ENCODE measurements at regions not wholly inside any gene's neighbourhood (a gene's known extent, or its start where the extent isn't known, plus 50 kb on each side); places are given as distances from the start of the nearest gene placed in this dataset.

DNA sequence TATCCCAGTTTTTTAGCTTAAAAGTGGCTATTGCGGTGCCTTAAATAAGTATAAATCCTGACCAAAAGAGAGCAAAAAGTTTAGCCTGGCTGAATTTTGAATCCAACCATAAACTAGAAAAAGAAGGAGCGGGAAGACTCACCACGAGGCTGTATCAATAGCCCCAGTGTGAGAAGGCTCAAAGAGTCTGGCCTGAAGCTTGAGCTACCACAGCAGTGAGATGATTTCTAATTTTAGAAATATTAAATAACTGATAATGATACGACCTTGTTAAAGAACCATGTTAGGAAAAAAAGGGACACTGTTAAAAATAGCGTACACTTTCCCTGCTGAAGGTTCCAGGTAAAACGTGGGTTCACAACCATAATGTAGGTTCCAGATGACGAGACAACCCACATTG lies 134.1 kb upstream of the ZNF462 start:
- no peaks in the 10 kb centered on the region for H3K27me3 ChIP-seq (ENCODE audit: insufficient read depth, insufficient read length)
- H3K9ac ChIP-seq (ENCODE audit: insufficient read length, low read depth), result no peak overlapping the region
- TF ChIP-seq ZNF274 (IDR thresholded peaks at IDR 0.05; ENCODE audit: low read depth, low read length), result no peak
- no peak for TF ChIP-seq YY1 (IDR thresholded peaks at IDR 0.05; ENCODE audit: insufficient read depth, insufficient read length)
- no peak for TF ChIP-seq SUZ12 (IDR thresholded peaks at IDR 0.05; ENCODE audit: extremely low read depth, insufficient read depth, insufficient read length)
- DNase-seq (ENCODE audit: low read depth, low spot score), result no peak
- H3K36me3 ChIP-seq (ENCODE audit: insufficient read depth, insufficient read length, low read length), result no peaks in the 10 kb centered on the region
- no peaks in the 10 kb centered on the region for H3K9me3 ChIP-seq (ENCODE audit: insufficient read depth, low read length)
- H3K4me1 ChIP-seq (ENCODE audit: insufficient read depth, insufficient read length), result no peaks in the 10 kb centered on the region
- H3K4me3 ChIP-seq (ENCODE audit: insufficient read length, low read depth), result no peak overlapping the region

DNA sequence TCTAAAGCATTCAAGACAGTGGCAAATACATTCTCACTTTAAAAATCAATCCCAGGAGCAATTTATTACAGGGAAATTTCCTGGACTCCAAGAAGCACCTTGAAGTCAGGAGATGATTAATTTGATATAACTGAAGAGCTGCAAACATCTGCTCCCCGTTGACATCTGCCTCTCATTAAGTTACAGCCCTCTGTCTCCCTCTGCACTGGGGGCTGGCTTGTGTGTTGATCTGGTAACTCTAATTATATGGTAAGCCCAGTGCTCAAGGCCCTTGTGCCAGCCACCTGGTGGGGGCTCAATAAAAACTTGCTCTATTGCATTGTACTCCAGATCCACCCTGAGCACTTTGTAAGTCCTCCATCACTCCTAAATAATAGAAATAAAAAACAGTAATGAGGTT lies 131.1 kb upstream of the ZNF462 start:
- Histone ChIP-seq H3K4me3 (ENCODE audit: insufficient read length, low read depth) (no peak overlapping the region), H3K36me3 (ENCODE audit: insufficient read depth, insufficient read length, low read length) (no peaks in the 10 kb centered on the region), H3K27me3 (ENCODE audit: insufficient read depth, insufficient read length) (no peaks in the 10 kb centered on the region), H3K4me1 (ENCODE audit: insufficient read depth, insufficient read length) (no peaks in the 10 kb centered on the region), H3K9me3 (ENCODE audit: insufficient read depth, low read length) (no peaks in the 10 kb centered on the region), H3K9ac (ENCODE audit: insufficient read length, low read depth) (no peak overlapping the region)
- TF ChIP-seq SUZ12 (IDR thresholded peaks at IDR 0.05; ENCODE audit: extremely low read depth, insufficient read depth, insufficient read length) (no peak), ZNF274 (IDR thresholded peaks at IDR 0.05; ENCODE audit: low read depth, low read length) (no peak), YY1 (IDR thresholded peaks at IDR 0.05; ENCODE audit: insufficient read depth, insufficient read length) (no peak)
- DNase-seq (ENCODE audit: low read depth, low spot score), result no peak

DNA sequence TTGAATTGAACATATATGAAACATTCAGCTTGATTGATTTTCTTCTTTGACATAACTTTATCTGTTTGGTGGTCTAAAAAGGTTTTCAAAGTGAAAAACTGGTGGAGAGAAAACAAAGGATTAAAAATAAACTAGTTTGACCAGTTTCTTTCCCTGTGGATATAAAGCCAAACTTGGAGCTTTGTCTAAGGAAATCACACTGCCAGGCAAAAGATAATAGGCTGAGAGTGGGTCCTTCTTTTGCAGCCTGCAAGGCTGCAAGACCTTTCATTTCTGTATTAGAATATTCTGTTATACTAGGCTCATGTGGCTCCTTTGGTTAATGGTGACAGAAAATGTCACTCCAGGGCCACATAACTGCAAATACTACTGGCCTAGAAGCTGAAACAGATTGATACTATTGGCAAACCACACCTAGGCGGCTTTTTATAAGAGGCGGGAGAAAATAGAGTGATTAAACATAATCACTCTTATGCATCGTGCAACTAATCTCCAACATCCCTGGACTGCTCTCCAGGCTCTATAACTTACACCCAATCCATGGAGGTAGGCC lies 129.1 kb upstream of the ZNF462 start:
- no peaks in the 10 kb centered on the region for H3K9me3 ChIP-seq (ENCODE audit: insufficient read depth, low read length)
- H3K27me3 ChIP-seq (ENCODE audit: insufficient read depth, insufficient read length), result no peaks in the 10 kb centered on the region
- no peak for TF ChIP-seq ZNF274 (IDR thresholded peaks at IDR 0.05; ENCODE audit: low read depth, low read length)
- TF ChIP-seq SUZ12 (IDR thresholded peaks at IDR 0.05; ENCODE audit: extremely low read depth, insufficient read depth, insufficient read length), result no peak
- TF ChIP-seq YY1 (IDR thresholded peaks at IDR 0.05; ENCODE audit: insufficient read depth, insufficient read length), result no peak
- DNase-seq (ENCODE audit: low read depth, low spot score), result no peak
- no peak overlapping the region for H3K9ac ChIP-seq (ENCODE audit: insufficient read length, low read depth)
- no peaks in the 10 kb centered on the region for H3K4me1 ChIP-seq (ENCODE audit: insufficient read depth, insufficient read length)
- H3K36me3 ChIP-seq (ENCODE audit: insufficient read depth, insufficient read length, low read length), result no peaks in the 10 kb centered on the region
- no peak overlapping the region for H3K4me3 ChIP-seq (ENCODE audit: insufficient read length, low read depth)

DNA sequence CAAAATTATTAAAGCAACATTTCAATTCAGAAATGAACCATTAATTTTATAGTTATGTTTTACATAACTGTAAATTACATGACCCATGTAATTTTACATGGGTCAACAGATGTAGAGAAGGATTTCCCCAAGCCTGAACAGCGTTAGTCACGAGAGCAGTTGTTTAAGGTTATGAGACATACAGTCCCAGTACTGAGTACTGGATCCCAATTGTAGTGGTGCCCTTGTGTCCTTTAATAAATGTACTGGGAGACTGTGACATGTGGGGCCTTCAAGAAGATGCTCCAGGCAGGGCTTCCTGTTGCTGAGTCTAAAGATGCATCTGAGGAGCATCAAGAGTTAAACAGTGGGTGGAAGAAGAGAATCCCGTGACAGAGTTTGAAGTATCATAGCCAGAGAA lies 125.5 kb upstream of the ZNF462 start:
- Histone ChIP-seq H3K4me3 (ENCODE audit: insufficient read length, low read depth) (no peak overlapping the region), H3K9me3 (ENCODE audit: insufficient read depth, low read length) (no peaks in the 10 kb centered on the region), H3K27me3 (ENCODE audit: insufficient read depth, insufficient read length) (no peaks in the 10 kb centered on the region), H3K36me3 (ENCODE audit: insufficient read depth, insufficient read length, low read length) (no peaks in the 10 kb centered on the region), H3K4me1 (ENCODE audit: insufficient read depth, insufficient read length) (no peaks in the 10 kb centered on the region), H3K9ac (ENCODE audit: insufficient read length, low read depth) (no peak overlapping the region)
- TF ChIP-seq ZNF274 (IDR thresholded peaks at IDR 0.05; ENCODE audit: low read depth, low read length) (no peak), YY1 (IDR thresholded peaks at IDR 0.05; ENCODE audit: insufficient read depth, insufficient read length) (no peak), SUZ12 (IDR thresholded peaks at IDR 0.05; ENCODE audit: extremely low read depth, insufficient read depth, insufficient read length) (no peak)
- no peak for DNase-seq (ENCODE audit: low read depth, low spot score)

DNA sequence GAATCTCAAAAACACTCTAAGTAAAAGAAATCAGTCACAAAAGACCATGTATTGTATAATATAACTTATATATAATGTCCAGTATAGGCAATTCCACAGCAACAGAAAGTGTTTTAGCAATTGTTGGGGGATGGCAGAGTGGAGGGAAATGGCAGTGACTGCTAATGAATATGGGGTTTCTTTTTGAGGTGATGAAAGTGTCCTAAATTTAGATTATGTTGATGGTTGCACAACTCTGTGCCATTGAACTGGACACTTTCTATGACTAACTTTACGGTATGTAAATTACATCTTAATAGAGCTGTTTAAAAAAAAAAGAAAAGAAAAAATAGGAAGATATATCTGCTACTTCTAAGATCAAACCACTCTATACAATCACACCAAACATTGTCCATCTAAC lies 124.9 kb upstream of the ZNF462 start:
- H3K4me3 ChIP-seq (ENCODE audit: insufficient read length, low read depth), result no peak overlapping the region
- TF ChIP-seq YY1 (IDR thresholded peaks at IDR 0.05; ENCODE audit: insufficient read depth, insufficient read length) (no peak), SUZ12 (IDR thresholded peaks at IDR 0.05; ENCODE audit: extremely low read depth, insufficient read depth, insufficient read length) (no peak)
- H3K27me3 ChIP-seq (ENCODE audit: insufficient read depth, insufficient read length), result no peaks in the 10 kb centered on the region
- no peaks in the 10 kb centered on the region for H3K4me1 ChIP-seq (ENCODE audit: insufficient read depth, insufficient read length)
- no peak overlapping the region for H3K9ac ChIP-seq (ENCODE audit: insufficient read length, low read depth)
- no peaks in the 10 kb centered on the region for H3K36me3 ChIP-seq (ENCODE audit: insufficient read depth, insufficient read length, low read length)
- H3K9me3 ChIP-seq (ENCODE audit: insufficient read depth, low read length), result no peaks in the 10 kb centered on the region
- no peak for DNase-seq (ENCODE audit: low read depth, low spot score)

DNA sequence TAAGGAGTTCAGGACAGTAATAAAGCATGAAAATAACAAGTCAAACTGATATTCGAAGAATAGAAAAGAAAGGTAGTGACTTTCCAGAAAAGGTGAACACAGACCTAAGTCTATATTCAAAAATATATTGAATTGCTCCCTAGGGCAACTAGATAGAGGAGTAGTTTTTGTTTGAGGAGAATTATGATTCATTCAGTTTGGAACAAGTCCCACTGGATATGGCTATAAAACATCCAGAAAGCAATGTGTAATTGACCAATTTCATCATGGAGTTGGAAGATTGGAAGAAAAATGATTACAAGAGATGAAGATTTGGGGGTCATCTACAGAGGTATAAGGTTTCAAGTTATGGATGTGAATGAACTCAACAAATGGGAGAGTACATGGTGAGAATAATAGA lies 117.5 kb upstream of the ZNF462 start:
- Histone ChIP-seq H3K9me3 (ENCODE audit: insufficient read depth, low read length) (no peaks in the 10 kb centered on the region), H3K4me1 (ENCODE audit: insufficient read depth, insufficient read length) (no peaks in the 10 kb centered on the region)

DNA sequence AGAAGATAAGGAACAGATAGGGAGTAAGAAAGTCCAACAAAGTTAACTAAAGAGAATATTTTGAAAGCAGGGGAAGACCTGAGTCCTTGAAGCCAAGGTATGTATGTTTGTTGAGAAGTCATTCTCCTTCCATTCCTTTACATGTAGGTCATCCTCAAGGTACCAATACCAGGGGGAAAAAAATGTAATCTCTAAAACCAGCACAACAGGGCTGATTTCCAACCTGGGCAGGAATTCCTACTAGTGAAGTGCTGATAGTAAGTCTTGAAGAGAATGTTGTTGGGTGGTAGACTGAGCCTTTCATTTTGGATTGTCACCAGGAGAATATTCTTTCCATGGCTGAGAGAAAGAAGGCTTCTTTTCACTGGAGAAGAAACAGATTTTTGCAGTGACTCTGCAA lies 117.1 kb upstream of the ZNF462 start:
- Histone ChIP-seq H3K9me3 (ENCODE audit: insufficient read depth, low read length) (no peaks in the 10 kb centered on the region), H3K4me1 (ENCODE audit: insufficient read depth, insufficient read length) (no peaks in the 10 kb centered on the region), H3K4me3 (ENCODE audit: insufficient read length, low read depth) (no peak overlapping the region), H3K27me3 (ENCODE audit: insufficient read depth, insufficient read length) (no peaks in the 10 kb centered on the region), H3K36me3 (ENCODE audit: insufficient read depth, insufficient read length, low read length) (no peaks in the 10 kb centered on the region), H3K9ac (ENCODE audit: insufficient read length, low read depth) (no peak overlapping the region)
- DNase-seq (ENCODE audit: low read depth, low spot score), result no peak
- TF ChIP-seq SUZ12 (IDR thresholded peaks at IDR 0.05; ENCODE audit: extremely low read depth, insufficient read depth, insufficient read length), result no peak
- TF ChIP-seq YY1 (IDR thresholded peaks at IDR 0.05; ENCODE audit: insufficient read depth, insufficient read length), result no peak
- no peak for TF ChIP-seq ZNF274 (IDR thresholded peaks at IDR 0.05; ENCODE audit: low read depth, low read length)

More for the DNA sequence above, 117.5 kb upstream of the ZNF462 start:
- TF ChIP-seq ZNF274 (IDR thresholded peaks at IDR 0.05; ENCODE audit: low read depth, low read length) (no peak), YY1 (IDR thresholded peaks at IDR 0.05; ENCODE audit: insufficient read depth, insufficient read length) (no peak), SUZ12 (IDR thresholded peaks at IDR 0.05; ENCODE audit: extremely low read depth, insufficient read depth, insufficient read length) (no peak)
- Histone ChIP-seq H3K4me3 (ENCODE audit: insufficient read length, low read depth) (no peak overlapping the region), H3K36me3 (ENCODE audit: insufficient read depth, insufficient read length, low read length) (no peaks in the 10 kb centered on the region), H3K27me3 (ENCODE audit: insufficient read depth, insufficient read length) (no peaks in the 10 kb centered on the region), H3K9ac (ENCODE audit: insufficient read length, low read depth) (no peak overlapping the region)
- DNase-seq (ENCODE audit: low read depth, low spot score), result no peak
